OCI-LY1 (cell line): ENCODE measurements at regions not wholly inside any gene's neighbourhood (a gene's known extent, or its start where the extent isn't known, plus 50 kb on each side); places are given as distances from the start of the nearest gene placed in this dataset.

Experiments used
- CTCF ChIP-seq: fragments of 200-600 bp; sonication (generic), shearing (Covaris generic); IDR thresholded peaks from 2 replicates; pipeline ENCODE4 v1.5.1; 2017; ENCODE audit warnings: mild to moderate bottlenecking, antibody characterized with exemption, low read length, moderate library complexity, mixed read lengths
- EZH2 ChIP-seq: fragments of 200-600 bp; sonication (generic), shearing (Covaris generic); IDR thresholded peaks from 2 replicates; pipeline ENCODE4 v1.8.0; 2017; ENCODE audit warnings: borderline replicate concordance, mixed run types, mild to moderate bottlenecking, antibody characterized with exemption, low read length, moderate library complexity, mixed read lengths

- TF ChIP-seq CTCF = no peak
- no peak for TF ChIP-seq EZH2
Observed at GRCh38 chr1:219414250-219414649, 198.7 kb downstream of the ZC3H11B start.
